GM12874 (cell line): ENCODE measurements at regions not wholly inside any gene's neighbourhood (a gene's known extent, or its start where the extent isn't known, plus 50 kb on each side); places are given as distances from the start of the nearest gene placed in this dataset.

Source experiments
- TF ChIP-seq, protein P1 (sequence below): IDR thresholded peaks from 2 replicates; pipeline ENCODE4 v1.5.1; 2011; ENCODE audit warnings: low read depth, mild to moderate bottlenecking, control low read depth, low read length, moderate library complexity; ENCODE audit not compliant: insufficient read depth

DNA sequence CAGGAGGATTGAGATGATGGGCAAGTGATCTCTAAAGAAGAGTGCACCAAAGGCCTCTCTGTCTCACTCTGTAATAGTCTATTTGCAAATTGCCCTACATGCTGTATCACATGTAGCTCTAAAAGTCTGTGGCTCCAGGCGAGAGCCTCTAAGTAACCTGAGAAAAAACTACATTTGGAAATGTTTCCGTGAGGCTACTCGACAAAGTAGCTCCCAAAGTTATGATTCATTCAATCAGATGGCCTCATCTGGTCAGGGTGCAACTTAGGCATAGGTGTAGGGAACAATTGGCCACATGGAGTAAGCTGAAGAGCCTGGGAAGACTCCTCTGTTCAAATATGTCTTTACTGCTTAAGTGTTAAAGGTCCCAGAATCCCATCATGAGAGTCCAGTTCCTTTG, 155.4 kb upstream of the PLEKHG7 start:
- TF ChIP-seq, protein P1, sequence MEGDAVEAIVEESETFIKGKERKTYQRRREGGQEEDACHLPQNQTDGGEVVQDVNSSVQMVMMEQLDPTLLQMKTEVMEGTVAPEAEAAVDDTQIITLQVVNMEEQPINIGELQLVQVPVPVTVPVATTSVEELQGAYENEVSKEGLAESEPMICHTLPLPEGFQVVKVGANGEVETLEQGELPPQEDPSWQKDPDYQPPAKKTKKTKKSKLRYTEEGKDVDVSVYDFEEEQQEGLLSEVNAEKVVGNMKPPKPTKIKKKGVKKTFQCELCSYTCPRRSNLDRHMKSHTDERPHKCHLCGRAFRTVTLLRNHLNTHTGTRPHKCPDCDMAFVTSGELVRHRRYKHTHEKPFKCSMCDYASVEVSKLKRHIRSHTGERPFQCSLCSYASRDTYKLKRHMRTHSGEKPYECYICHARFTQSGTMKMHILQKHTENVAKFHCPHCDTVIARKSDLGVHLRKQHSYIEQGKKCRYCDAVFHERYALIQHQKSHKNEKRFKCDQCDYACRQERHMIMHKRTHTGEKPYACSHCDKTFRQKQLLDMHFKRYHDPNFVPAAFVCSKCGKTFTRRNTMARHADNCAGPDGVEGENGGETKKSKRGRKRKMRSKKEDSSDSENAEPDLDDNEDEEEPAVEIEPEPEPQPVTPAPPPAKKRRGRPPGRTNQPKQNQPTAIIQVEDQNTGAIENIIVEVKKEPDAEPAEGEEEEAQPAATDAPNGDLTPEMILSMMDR = no peak

DNA sequence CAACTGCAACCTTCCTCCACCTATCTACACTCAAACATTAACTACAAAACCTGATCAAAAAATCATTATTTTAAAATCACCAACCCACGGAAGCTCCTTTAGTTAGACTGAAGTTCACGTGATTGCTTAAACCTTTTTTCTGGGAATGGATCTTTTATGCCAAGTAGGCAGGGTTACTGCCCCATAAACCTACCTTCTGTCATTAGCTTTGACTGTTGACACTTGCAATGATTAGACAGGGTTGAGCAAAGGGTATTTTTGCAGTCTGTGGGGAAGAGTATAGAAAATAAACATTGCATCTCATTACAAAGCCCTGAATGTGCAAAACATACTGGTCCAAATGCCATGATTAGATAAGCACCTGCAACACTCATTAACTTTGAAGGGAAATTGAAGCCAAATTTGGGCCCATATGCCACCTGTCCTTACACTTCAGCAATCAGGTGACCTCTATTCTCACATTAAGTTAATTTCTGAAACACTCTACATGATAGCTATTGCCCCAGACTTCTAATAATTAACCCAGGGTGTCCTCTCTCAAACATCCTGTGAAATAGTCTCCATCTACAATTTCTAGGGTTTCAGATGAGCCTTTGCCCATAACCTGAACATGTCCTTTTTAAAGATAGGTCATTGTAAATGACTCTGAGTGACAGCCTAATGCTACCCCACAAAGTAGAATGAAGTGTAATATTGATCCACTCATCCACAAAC, 156.0 kb upstream of the PLEKHG7 start:
- TF ChIP-seq, protein P1 = no peak

DNA sequence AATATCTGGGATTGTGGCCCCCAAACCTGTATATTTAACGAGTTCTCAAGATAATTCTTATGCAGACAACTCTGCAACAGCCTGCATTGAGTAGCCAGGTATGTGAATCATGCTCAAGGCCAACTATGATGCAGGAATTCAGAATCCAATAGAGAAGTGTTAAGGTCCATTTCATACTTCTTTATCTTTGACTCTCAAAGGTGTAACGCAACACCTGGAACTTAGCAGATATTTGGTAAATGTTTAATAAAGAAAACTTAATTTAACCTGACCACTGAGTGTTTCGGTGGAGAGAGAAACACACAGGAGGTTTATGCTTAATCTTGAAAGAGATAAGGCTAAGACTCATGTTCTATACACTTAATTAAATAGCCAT, 156.5 kb upstream of the PLEKHG7 start:
- TF ChIP-seq, protein P1 = no peak

DNA sequence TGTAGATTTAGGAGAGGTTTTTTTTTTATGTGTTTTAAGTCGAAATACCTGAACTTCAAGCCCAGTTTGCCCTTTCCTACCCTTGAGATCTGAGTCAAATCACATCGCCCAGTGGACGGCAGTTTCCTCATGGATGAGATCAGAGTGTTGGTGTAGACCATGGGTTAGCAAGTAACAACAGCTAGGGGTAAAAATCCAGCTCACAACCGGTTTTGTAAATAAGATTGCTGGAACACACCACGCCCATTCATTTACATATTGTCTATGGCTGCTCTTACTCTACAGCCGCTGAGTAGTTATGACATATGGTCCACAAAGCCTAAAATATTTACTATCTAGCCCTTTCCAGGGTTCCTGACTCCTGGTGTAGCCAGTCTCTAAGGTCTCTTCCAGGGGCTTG, 158.5 kb upstream of the PLEKHG7 start:
- TF ChIP-seq, protein P1 = no peak

DNA sequence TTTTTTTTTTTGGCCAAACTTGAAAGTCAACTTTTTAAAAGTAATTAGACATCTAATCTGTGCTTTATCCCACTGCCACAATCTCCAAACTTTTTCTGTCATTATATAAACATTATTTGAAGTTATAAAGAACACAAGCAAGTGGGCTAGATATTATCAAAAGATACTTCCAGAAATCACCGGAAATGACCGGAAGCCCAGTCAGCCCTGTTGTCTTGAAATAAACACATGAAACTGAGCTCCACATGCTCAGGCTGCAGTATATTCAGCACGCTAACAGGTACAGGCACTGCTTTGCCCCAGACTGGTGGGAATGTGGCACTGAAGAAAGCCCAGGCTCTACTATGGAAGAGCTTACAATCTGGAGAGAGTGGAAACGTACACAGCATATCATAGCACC, 158.9 kb upstream of the PLEKHG7 start:
- TF ChIP-seq, protein P1 = no peak

DNA sequence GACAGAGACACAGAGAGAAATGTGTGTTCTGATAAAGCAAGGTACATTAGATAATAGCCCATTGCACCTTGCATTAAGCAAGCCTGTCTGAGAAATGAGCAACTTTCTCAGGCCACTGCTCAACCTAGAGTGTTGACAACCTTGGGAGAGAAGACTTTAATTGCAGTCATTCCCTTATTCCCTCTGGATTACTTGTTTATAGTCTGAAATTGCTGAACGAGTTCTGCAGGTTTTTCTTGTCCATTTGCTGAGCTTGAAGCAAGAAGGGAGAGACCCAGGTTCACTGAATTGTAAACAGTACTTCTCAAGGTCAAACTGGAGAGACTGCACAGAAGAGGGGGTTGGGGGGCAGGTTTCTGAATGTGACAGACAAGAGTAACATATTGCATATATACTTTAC, 159.4 kb upstream of the PLEKHG7 start:
- TF ChIP-seq, protein P1 = no peak

DNA sequence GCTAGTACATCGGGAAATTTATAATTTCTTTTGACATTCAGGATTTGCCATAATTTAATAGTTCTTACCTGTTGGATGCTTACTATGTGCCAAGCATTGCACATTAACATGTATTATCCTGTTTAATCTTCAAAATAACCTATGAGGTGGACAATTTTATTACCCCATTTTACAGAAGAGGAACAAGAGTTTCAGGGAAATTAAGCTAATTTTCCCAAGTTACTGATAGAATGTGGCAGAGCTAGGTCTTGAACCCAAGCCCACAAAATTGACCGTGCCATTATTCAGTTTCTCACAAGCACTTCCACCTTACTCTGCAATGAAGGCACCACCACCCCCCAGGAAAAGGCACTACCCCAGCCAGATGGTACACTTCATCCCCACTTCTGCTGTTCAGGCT, 161.1 kb upstream of the PLEKHG7 start:
- TF ChIP-seq, protein P1 = no peak
